HG03139 (cell line): ENCODE measurements at regions not wholly inside any gene's neighbourhood (a gene's known extent, or its start where the extent isn't known, plus 50 kb on each side); places are given as distances from the start of the nearest gene placed in this dataset.
"Not testable (repeated sequence)": the region's sequence is repeated elsewhere in the genome, so short reads cannot be mapped to it uniquely, and the experiment has no call there.

Experiments
- ATAC-seq: cut with Tn5 transposase; IDR thresholded peaks from one replicate; pipeline ENCODE4 v1.9.1; 2021; ENCODE audit not compliant: unreplicated experiment

DNA sequence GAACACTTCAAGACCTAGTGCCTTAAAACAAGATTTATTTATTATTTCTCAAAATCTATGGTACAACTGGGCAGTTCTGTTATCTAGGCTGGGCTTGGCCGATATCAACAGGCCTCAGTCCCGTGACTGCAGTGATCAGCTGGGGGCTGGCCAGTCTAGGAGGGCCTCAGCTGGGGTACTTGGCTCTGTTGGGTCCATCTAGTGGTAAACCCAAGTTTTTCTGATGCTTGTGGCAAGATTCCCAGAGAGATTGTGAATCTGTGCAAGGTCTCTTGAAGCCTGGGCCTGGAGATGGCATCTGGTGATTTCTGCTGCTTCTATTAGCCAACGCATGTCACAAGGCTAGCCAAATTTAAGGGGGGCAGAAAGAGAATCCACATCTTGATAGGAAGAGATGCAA is 482.4 kb upstream of the SGO1 start:
- ATAC-seq: no peak

- no peak for ATAC-seq
Measured at GRCh38 chr3:20666091-20666490, 480.1 kb upstream of the SGO1 start.

GRCh38 chr3:20658491-20658890 is 472.5 kb upstream of the SGO1 start:
- no peak for ATAC-seq

DNA sequence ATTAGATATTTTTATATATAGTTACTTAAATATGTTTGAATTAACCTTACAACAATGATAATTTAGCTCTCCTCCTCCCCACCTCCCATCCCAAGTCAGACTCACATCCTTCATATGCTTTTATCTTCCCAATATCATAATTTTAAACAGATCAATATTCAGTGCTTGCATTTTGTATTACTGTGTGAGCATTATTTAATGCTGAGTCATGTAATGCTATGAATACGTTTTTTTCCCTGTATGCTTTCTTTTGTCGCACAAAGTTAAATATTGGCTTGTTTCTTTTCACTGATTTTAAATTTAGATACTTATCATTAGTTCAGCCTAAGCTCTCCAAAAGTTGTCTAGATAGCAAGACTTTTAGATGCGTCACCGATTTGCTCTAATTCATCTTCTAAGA is 471.6 kb upstream of the SGO1 start:
- no peak for ATAC-seq

DNA sequence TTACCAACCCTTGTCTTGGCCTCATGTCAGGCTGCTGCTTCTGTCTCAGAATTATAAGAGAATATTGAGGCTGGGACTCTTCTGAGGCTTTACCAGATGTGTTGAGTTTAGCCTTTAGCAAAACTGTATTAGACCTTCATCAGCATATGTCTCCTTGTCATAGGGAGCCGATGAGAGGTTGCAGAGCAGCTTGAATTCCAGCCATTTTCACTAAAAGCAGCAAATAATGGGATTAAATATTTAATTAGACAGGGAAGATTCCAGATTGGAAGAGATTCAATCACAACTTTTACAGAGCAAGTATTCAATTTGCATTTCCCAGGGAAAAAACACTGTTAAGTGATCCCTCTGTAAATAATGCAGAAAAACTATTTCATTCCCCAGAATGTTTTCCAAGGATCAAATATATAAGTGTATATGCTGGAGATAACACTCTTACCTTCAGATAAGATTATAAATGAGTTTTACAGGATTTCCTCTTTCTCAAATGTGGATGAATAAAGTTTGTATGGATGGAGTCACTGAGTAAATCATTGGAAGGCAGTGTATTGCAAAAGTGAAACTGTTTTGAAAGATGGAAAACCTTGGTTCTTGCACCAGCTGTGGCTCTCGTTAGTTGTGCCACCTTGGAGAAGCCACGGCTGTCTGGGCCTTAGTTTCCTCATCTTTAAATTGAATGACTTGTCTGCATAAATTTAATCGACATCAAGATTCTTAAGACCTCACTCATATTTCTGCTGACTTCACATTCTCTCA is 466.4 kb upstream of the SGO1 start:
- no peak for ATAC-seq

DNA sequence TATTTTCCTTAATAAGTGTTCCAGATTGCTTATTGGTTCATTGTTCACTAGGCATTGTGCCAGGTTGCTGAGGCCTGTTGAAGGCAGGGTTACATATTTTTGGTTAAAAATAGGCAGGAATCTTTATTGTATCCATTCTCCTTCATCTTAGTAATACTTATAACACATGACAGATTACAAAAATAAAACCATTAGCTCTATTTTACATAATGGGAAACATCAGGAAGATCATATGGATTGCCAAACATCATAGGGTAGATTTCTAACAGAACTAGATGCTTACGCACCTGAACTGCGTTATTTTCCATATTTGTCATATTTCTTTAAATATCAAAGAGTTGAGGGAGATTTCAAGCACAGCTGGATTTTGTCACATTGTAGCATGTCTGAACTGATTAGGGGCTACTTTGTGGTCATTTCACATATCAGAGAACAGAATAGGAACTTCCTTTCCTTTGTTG is 462.9 kb upstream of the SGO1 start:
- no peak for ATAC-seq

DNA sequence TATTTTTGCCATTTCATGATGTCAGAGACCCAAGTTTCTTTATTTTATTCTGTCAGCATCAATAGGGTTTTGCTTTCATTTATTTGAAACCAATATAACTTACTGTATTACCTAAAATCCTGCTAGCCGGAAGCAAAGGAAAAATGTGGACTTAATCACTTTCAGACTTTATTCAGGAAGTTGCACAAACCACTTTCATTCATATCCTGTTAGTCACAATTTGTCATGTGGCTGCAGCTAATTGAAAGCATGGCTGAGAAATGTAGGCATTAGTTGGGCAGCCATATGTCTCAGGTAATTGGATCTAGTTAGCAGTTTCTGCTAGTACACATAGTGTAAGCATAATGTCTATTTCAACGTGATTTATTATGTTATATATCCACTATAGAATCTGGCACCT is 462.3 kb upstream of the SGO1 start:
- no peak for ATAC-seq

DNA sequence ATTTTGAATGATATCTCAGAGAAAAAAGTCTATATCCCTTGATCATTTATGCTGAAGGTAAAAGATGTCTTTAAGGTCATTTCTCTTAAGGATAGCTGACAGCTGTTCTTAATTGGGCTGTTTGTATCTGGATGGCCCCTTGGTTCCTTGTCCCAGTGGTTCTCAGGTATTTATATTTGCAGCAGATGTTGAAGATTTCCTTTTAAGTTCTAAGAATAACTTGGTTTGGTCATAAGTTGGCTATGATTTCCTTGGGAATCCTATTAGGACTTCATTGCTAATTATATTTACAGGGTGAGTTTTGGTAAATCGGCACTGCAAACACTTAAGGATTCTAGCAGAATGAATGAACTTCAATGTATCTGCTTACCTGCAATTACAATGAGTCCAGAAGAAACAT is 460.4 kb upstream of the SGO1 start:
- no peak for ATAC-seq

DNA sequence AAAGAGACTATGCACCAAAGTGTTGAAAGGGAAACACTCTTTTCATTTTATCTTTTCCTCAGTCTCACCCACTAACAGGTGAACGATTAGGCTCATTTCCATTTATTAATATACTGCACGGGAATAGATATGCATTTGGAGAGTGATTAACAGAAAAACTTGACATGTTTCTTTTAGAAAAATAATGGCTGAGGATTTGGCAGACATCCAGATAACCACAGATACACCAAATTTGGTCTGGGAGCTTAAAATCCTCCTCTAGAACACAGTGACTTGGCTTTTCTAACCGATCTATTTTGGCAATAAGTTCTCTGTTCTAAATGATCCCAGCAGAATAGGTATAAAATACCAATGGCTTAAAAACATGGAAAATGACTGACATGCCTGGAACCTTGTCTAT is 459.3 kb upstream of the SGO1 start:
- ATAC-seq: no peak

GRCh38 chr3:20637729-20638128 is 451.7 kb upstream of the SGO1 start:
- no peak for ATAC-seq

GRCh38 chr3:20622304-20622703 is 436.3 kb upstream of the SGO1 start:
- no peak for ATAC-seq

- ATAC-seq: not testable (repeated sequence)
Measured at GRCh38 chr3:20618621-20619020, 432.6 kb upstream of the SGO1 start.

DNA sequence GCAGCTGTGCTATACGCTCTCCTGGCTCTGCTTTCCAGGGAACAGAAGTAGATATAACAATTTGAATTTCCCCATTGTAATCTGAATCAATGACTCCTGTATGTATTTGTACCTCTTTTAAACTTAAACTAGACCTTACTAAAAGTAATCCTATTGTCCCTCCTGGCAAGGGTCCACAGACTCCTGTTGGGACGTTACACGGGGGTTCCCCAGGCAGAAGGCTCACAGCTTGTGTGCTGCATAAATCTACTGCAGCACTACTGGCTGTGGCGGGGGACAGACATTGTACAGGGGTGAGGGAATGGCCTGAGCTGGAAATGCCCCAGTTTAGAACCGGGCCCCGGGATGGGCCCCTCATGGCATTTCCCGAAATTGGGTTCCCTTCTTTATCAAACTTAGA is 432.2 kb upstream of the SGO1 start:
- not testable (repeated sequence) for ATAC-seq

DNA sequence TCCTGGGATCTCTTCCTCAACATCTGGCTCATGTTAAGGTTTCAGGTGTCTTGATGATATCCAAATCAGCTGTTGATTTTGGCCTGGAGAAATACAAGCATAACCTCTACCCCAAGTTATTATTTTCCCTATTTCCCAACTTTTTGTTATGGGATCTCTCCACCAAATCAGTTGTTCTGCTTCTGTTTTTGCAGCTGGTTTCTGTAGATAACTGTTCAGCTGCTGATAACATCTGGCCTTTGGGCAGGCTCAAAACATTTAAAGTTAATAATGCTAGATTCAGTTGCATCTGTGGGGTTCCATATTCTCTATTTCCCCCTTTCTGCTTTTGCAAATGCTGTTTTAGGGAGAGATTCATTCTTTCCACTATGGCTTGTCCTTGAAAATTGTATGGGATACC is 430.0 kb upstream of the SGO1 start:
- ATAC-seq: not testable (repeated sequence)

DNA sequence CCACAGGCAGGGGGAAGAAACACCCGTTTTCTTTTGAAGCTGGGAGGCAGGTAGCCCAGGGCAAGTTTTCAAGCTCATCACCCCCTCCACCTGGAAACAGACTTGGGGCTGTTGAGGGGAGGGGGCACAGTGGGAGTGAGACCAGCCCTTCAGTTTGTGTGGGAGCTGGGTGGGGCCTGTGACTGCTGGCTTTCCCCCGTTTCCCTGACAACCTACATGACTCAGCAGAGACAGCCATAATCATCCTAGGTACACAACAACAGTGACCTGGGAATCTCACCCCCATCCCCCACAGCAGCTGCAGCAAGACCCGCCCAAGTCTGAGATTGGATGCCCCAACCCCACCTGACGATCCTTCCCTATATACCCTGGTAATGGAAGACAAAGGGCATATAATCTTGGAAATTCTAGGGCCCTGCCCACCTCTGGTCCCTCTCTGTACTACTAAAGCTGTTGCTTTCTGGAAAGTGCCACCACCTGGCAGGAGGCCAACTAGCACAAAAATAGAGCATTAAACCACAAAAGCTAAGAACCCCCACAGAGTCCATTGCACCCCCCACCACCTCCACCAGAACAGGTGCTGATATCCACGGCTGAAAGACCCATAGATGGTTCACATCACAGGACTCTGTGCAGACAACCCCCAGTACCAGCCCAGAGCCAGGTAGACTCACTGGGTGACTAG is 422.2 kb upstream of the SGO1 start:
- no peak for ATAC-seq

DNA sequence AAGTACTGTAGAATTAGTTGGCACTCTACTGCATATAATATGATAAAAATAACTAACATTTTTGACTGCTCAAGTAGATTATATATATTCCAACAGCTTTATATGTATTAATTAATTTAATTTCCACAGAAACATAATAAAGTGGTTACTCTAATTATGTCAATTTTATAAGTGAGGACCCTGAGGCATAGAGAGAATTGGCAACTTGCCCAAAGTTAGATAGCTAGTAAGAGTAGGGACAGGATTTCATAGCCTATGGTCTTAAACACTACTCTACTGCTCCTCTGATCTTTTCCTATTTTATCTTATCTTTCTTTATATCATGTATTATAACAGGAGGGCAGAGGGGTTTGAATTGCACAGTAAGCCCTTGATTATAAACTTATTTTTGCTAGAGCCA is 418.7 kb upstream of the SGO1 start:
- ATAC-seq: no peak

DNA sequence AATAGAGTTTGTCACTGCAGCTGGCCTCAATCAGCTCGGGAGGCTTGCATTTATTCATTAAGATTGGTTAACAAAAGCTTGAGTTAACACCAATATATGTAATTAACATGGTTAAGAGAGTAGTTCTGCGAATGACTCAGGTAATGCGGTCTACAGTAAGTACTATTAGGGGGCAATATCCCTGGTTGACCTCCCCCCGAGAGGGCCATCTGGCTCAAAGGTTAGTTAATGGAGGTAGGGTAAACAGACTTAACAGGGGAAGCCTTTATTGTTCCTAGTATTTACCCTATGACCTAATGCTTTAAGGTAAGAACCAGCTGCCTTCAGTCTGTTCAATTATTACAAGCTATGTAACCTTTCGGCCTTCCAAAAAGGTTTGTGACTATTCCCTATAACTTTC is 403.3 kb upstream of the SGO1 start:
- ATAC-seq: no peak

GRCh38 chr3:20588781-20589180 is 402.8 kb upstream of the SGO1 start:
- no peak for ATAC-seq

DNA sequence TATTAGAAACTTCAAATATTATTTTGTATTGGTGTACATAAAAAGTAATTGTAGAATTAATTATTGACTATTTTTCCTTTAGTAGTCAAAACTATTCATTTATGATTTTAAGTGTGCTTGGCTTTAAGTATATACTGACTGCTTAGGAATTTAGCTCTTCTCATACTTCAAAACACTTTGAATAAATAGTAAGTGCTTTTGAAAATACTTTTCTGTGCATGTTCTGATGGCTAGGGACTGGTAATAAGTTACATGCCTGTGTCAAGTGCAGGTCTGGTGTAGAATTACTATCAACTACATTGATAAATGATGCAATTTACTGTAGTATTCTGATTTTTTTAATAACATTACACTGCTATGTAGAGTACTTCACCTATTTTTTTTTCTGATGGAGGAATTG is 397.6 kb upstream of the SGO1 start:
- ATAC-seq: no peak

- no peak for ATAC-seq
Measured at GRCh38 chr3:20576228-20576627, 390.2 kb upstream of the SGO1 start.

DNA sequence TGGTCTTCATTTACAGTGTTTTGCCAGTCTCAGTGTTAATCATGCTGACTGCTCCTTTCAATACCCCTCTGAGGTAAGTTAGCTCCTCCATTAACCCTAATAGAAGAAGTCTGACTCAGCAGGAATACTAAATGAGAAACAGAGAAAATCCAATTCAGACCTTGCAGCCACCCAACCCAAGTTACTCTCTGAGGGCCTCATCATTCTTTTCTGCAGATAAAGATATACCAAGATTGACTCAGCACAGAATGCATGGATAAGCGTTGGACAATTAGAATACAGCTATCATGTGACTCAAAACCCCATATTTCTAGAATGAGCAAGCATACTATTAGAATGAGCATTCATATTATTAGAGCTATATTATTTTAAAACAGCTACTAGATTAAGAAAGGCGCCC is 389.1 kb upstream of the SGO1 start:
- ATAC-seq: no peak

DNA sequence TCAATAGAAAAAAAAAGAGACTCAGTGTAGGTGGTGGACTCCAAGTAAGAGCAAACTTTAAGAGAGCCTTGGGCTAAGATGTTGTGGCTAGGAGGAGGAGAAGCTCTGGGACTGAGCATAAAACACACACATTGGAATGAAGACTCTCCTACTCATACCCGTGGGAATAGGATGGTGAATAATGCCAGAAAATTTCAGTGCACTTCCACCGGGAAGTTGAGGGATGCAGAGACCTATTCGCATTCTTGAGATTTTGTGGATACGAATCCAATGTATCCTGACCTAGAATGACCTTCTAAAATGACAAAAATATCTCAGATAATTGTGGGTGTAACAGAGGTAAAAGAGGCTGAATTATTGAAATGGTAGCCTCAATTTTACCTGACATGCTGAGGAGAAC is 388.7 kb upstream of the SGO1 start:
- ATAC-seq: no peak

DNA sequence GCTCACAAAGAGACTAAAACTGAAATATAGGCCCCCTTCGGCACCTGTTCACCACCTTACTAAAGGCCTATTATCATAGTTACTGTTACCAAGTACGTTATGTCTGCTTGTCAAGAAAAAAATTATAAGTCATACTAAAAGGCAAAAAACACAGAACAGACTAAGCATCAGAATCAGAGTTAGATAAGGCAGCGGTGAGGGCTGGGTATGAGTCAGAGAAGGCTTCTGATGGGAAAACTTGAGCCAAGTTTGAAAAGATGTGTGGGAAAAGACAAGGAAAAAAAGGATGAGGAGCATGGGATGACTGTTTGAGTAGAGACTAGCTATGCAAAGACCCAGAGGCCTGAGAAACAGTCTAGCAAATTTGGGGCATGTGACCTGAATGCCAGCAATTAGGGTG is 387.2 kb upstream of the SGO1 start:
- no peak for ATAC-seq
